ENCODE measurements at regions not wholly inside any gene's neighbourhood (a gene's known extent, or its start where the extent isn't known, plus 50 kb on each side); places are given as distances from the start of the nearest gene placed in this dataset.

DNA sequence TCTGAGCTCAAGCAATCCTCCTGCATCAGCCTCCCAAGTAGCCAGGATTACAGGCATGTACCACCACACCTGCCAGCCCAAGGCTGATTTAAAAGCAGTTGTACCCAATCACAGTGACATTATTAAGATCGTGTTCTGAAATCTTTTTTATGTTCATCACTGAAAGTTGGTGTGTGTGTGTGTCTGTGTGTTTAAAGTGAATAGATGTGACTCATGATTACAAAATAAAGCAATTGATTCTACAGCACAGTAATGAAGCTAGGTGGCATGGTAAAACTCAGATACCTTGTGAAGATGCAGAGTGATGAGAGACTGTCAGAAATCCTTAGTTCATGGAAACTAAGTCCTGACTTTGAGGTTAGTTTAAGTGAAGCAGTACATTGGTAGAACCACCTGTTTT lies 74.2 kb upstream of the ATP2B1 start:
- Histone ChIP-seq H3K27ac (ENCODE audit: low read depth, low read length) (no peak overlapping the region), H4K20me1 (ENCODE audit: insufficient read depth, low read length) (no peaks in the 10 kb centered on the region), H3K9ac (ENCODE audit: low read length) (no peak overlapping the region), H3K27me3 (ENCODE audit: insufficient read depth, low read length) (peaks cover 3% of the 10 kb centered on the region), H3K4me3 (ENCODE audit: insufficient read depth, low read depth, low read length) (no peak overlapping the region), H3K4me2 (ENCODE audit: low read length) (no peak overlapping the region), H3K4me1 (ENCODE audit: insufficient read depth, low read length) (no peaks in the 10 kb centered on the region), H3K9me3 (ENCODE audit: insufficient read depth, low read depth, low read length) (peaks cover 8% of the 10 kb centered on the region), H3K36me3 (ENCODE audit: insufficient read depth, low read length) (no peaks in the 10 kb centered on the region), H3K79me2 (ENCODE audit: insufficient read depth, low read length) (no peaks in the 10 kb centered on the region), H2AFZ (ENCODE audit: low read depth, low read length) (no peak overlapping the region)
- DNase-seq (ENCODE audit: low read depth) (no peak), FAIRE-seq (no peak)
- Mint-ChIP-seq H3K27me3 (ENCODE audit: low read depth, unreplicated experiment) (no peaks in the 10 kb centered on the region), H3K4me1 (ENCODE audit: low read depth, unreplicated experiment) (peaks cover 9% of the 10 kb centered on the region), H3K9me3 (ENCODE audit: unreplicated experiment) (peaks cover 19% of the 10 kb centered on the region), H3K27ac (ENCODE audit: unreplicated experiment) (no peak overlapping the region), H3K4me3 (ENCODE audit: unreplicated experiment) (no peak overlapping the region), H3K36me3 (ENCODE audit: low read depth, unreplicated experiment) (no peaks in the 10 kb centered on the region)
- TF ChIP-seq, protein P1, sequence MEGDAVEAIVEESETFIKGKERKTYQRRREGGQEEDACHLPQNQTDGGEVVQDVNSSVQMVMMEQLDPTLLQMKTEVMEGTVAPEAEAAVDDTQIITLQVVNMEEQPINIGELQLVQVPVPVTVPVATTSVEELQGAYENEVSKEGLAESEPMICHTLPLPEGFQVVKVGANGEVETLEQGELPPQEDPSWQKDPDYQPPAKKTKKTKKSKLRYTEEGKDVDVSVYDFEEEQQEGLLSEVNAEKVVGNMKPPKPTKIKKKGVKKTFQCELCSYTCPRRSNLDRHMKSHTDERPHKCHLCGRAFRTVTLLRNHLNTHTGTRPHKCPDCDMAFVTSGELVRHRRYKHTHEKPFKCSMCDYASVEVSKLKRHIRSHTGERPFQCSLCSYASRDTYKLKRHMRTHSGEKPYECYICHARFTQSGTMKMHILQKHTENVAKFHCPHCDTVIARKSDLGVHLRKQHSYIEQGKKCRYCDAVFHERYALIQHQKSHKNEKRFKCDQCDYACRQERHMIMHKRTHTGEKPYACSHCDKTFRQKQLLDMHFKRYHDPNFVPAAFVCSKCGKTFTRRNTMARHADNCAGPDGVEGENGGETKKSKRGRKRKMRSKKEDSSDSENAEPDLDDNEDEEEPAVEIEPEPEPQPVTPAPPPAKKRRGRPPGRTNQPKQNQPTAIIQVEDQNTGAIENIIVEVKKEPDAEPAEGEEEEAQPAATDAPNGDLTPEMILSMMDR (IDR thresholded peaks at IDR 0.05; ENCODE audit: insufficient read depth, low read depth, low read length) = no peak
- no peak for TF ChIP-seq EZH2 (IDR thresholded peaks at IDR 0.05; ENCODE audit: insufficient read depth, low read length)

DNA sequence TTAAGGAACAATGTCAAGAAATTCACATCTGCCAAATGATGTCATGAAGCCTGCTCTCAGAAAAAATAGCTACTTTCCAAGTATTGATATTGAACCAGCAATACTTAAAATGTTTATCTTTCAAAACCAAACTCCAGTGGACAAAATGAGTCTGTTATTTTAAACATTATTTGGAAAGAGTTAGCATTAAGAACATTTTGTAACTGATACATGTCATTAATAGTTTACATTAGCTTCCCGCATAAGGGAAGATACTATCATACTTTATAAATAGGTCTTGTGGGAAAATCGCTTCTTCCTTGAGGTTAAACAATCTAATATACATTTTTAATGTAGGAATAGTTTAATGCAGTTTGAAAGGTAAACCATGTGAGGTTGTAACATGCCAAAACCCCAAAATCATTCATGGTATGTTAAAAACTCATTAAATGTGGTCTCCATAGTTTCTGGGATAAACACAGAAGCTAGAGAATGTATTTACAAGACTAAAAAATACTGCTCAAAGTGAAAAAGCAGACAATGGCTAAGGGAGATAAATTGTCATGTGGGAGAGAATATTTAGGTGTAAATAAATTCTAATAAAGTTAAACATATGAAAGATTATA lies 73.4 kb upstream of the ATP2B1 start:
- Histone ChIP-seq H3K4me1 (ENCODE audit: insufficient read depth, low read length) (no peaks in the 10 kb centered on the region), H2AFZ (ENCODE audit: low read depth, low read length) (no peak overlapping the region), H3K9ac (ENCODE audit: low read length) (no peak overlapping the region), H4K20me1 (ENCODE audit: insufficient read depth, low read length) (no peaks in the 10 kb centered on the region), H3K27ac (ENCODE audit: low read depth, low read length) (no peak overlapping the region), H3K4me3 (ENCODE audit: insufficient read depth, low read depth, low read length) (no peak overlapping the region), H3K36me3 (ENCODE audit: insufficient read depth, low read length) (no peaks in the 10 kb centered on the region), H3K27me3 (ENCODE audit: insufficient read depth, low read length) (peaks cover 3% of the 10 kb centered on the region), H3K4me2 (ENCODE audit: low read length) (no peak overlapping the region), H3K79me2 (ENCODE audit: insufficient read depth, low read length) (no peaks in the 10 kb centered on the region), H3K9me3 (ENCODE audit: insufficient read depth, low read depth, low read length) (peaks cover 8% of the 10 kb centered on the region)
- Mint-ChIP-seq H3K27ac (ENCODE audit: unreplicated experiment) (no peak overlapping the region), H3K36me3 (ENCODE audit: low read depth, unreplicated experiment) (no peaks in the 10 kb centered on the region), H3K9me3 (ENCODE audit: unreplicated experiment) (peaks cover 13% of the 10 kb centered on the region), H3K4me1 (ENCODE audit: low read depth, unreplicated experiment) (peaks cover 11% of the 10 kb centered on the region), H3K4me3 (ENCODE audit: unreplicated experiment) (no peak overlapping the region), H3K27me3 (ENCODE audit: low read depth, unreplicated experiment) (no peaks in the 10 kb centered on the region)
- TF ChIP-seq, protein P1 (IDR thresholded peaks at IDR 0.05; ENCODE audit: insufficient read depth, low read depth, low read length) = no peak
- no peak for TF ChIP-seq EZH2 (IDR thresholded peaks at IDR 0.05; ENCODE audit: insufficient read depth, low read length)
- DNase-seq (ENCODE audit: low read depth) (no peak), FAIRE-seq (no peak)

DNA sequence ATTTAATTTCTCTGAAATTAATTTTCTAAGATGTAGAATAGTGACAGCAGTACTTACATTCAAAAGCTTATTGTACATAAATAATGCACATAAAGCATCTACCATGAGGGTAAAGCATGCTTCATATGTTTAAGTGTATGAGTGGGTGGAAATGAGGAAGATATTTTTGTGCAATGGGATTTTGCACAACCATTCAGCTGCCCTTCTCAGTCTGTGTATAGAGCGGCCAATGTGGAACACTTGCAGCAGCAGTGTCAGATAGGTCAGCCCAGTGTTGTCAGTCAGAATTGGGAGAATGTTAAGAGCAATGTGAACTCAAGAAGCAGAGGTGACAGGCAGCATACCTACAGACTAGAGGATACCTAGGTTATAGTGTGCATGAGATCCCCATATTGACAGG lies 72.5 kb upstream of the ATP2B1 start:
- Histone ChIP-seq H4K20me1 (ENCODE audit: insufficient read depth, low read length) (no peaks in the 10 kb centered on the region), H3K4me3 (ENCODE audit: insufficient read depth, low read depth, low read length) (no peak overlapping the region), H3K27ac (ENCODE audit: low read depth, low read length) (no peak overlapping the region), H3K79me2 (ENCODE audit: insufficient read depth, low read length) (no peaks in the 10 kb centered on the region), H3K4me1 (ENCODE audit: insufficient read depth, low read length) (no peaks in the 10 kb centered on the region), H3K36me3 (ENCODE audit: insufficient read depth, low read length) (no peaks in the 10 kb centered on the region), H2AFZ (ENCODE audit: low read depth, low read length) (no peak overlapping the region), H3K27me3 (ENCODE audit: insufficient read depth, low read length) (peaks cover 3% of the 10 kb centered on the region), H3K4me2 (ENCODE audit: low read length) (no peak overlapping the region), H3K9ac (ENCODE audit: low read length) (no peak overlapping the region), H3K9me3 (ENCODE audit: insufficient read depth, low read depth, low read length) (peaks cover under 1% of the 10 kb centered on the region)
- Mint-ChIP-seq H3K4me1 (ENCODE audit: low read depth, unreplicated experiment) (peaks cover 11% of the 10 kb centered on the region), H3K9me3 (ENCODE audit: unreplicated experiment) (peaks cover 7% of the 10 kb centered on the region), H3K4me3 (ENCODE audit: unreplicated experiment) (no peak overlapping the region), H3K27me3 (ENCODE audit: low read depth, unreplicated experiment) (no peaks in the 10 kb centered on the region), H3K27ac (ENCODE audit: unreplicated experiment) (no peak overlapping the region), H3K36me3 (ENCODE audit: low read depth, unreplicated experiment) (no peaks in the 10 kb centered on the region)
- DNase-seq (ENCODE audit: low read depth) (no peak), FAIRE-seq (no peak)
- TF ChIP-seq, protein P1 (IDR thresholded peaks at IDR 0.05; ENCODE audit: insufficient read depth, low read depth, low read length) = no peak
- no peak for TF ChIP-seq EZH2 (IDR thresholded peaks at IDR 0.05; ENCODE audit: insufficient read depth, low read length)
